VCaP (cell line): ENCODE measurements at regions not wholly inside any gene's neighbourhood (a gene's known extent, or its start where the extent isn't known, plus 50 kb on each side); places are given as distances from the start of the nearest gene placed in this dataset.

Experiments used
- H3K27ac ChIP-seq: fragments of 450-650 bp; 2 replicates; pipeline ENCODE4 v1.5.1; 2017
- CTCF ChIP-seq: fragments of 450-650 bp; conservative IDR thresholded peaks from 2 replicates; pipeline ENCODE4 v1.5.1; 2017; ENCODE audit warnings: mild to moderate bottlenecking, moderate library complexity

GRCh38 chr1:22295856-22296255, 153.0 kb upstream of the WNT4 start:
- TF ChIP-seq CTCF, result no peak
- H3K27ac ChIP-seq, result no peak overlapping the region

- no peak for TF ChIP-seq CTCF
- H3K27ac ChIP-seq, result no peak overlapping the region
These were observed 154.0 kb upstream of the WNT4 start for GRCh38 chr1:22296701-22297591.

GRCh38 chr1:22297999-22298398, 153.7 kb upstream of the ZBTB40 start:
- H3K27ac ChIP-seq, result no peak overlapping the region
- TF ChIP-seq CTCF, result no peak

- no peak for TF ChIP-seq CTCF
- no peak overlapping the region for H3K27ac ChIP-seq
These were observed 147.8 kb upstream of the ZBTB40 start for GRCh38 chr1:22303816-22304215.

GRCh38 chr1:22309572-22309971, 142.1 kb upstream of the ZBTB40 start:
- no peak overlapping the region for H3K27ac ChIP-seq
- no peak for TF ChIP-seq CTCF

- no peak overlapping the region for H3K27ac ChIP-seq
- TF ChIP-seq CTCF, result no peak
These were observed 140.2 kb upstream of the ZBTB40 start for GRCh38 chr1:22311461-22311860.

GRCh38 chr1:22313321-22313720, 138.3 kb upstream of the ZBTB40 start:
- H3K27ac ChIP-seq, result no peak overlapping the region
- no peak for TF ChIP-seq CTCF
